ENCODE measurements at regions not wholly inside any gene's neighbourhood (a gene's known extent, or its start where the extent isn't known, plus 50 kb on each side); places are given as distances from the start of the nearest gene placed in this dataset.
"Not testable (repeated sequence)": the region's sequence is repeated elsewhere in the genome, so short reads cannot be mapped to it uniquely, and the experiment has no call there.

GRCh38 chrX:40373025-40373424, 207.7 kb upstream of the ATP6AP2 start:
- WGBS, 2 donors (ENCODE audit: low coverage in 1 of 2): 88 to 90% methylated on average over 1 to 4 of the region's 4 CpGs
- intact Hi-C loops (cut with DNase I; ENCODE audit: low total_unique reads): no loop called here
- H3K27me3 ChIP-seq: no peaks in the 10 kb centered on the region
- H3K4me3 ChIP-seq: no peak overlapping the region
- no peak for DNase-seq
- in situ Hi-C loops (cut with MboI; ENCODE audit: low pct_ligation_motif_present in 1 of 4, low pct_unique_long_range_greater_than_20kb in 1 of 4, low sequenced_read_pairs in 3 of 4): no loop called here
- no peak for TF ChIP-seq EP300 (IDR thresholded peaks at IDR 0.05; ENCODE audit: low read depth)
- no peak for TF ChIP-seq POLR2AphosphoS5 (IDR thresholded peaks at IDR 0.05)
- no peak for TF ChIP-seq POLR2A (IDR thresholded peaks at IDR 0.05)
- TF ChIP-seq CTCF (IDR thresholded peaks at IDR 0.05): no peak
- no peaks in the 10 kb centered on the region for H3K36me3 ChIP-seq
- no peaks in the 10 kb centered on the region for H3K9me3 ChIP-seq
- no peaks in the 10 kb centered on the region for H3K4me1 ChIP-seq
- no peak overlapping the region for H3K27ac ChIP-seq

GRCh38 chrX:40371376-40371775, 209.4 kb upstream of the ATP6AP2 start:
- no peak for TF ChIP-seq EP300 (IDR thresholded peaks at IDR 0.05; ENCODE audit: low read depth)
- no peak for TF ChIP-seq POLR2AphosphoS5 (IDR thresholded peaks at IDR 0.05)
- 66% methylated on average over 6 of the region's 6 CpGs; no CpG with 5 or more reads in 1 of the 2 donors for WGBS, 2 donors (ENCODE audit: low coverage in 1 of 2)
- intact Hi-C loops (cut with DNase I; ENCODE audit: low total_unique reads) (no loop called here), in situ Hi-C loops (cut with MboI; ENCODE audit: low pct_ligation_motif_present in 1 of 4, low pct_unique_long_range_greater_than_20kb in 1 of 4, low sequenced_read_pairs in 3 of 4) (no loop called here)
- H3K36me3 ChIP-seq: no peaks in the 10 kb centered on the region
- no peak for DNase-seq
- no peaks in the 10 kb centered on the region for H3K9me3 ChIP-seq
- no peak overlapping the region for H3K4me3 ChIP-seq
- no peak overlapping the region for H3K27ac ChIP-seq
- no peaks in the 10 kb centered on the region for H3K4me1 ChIP-seq
- H3K27me3 ChIP-seq: no peaks in the 10 kb centered on the region

- TF ChIP-seq POLR2AphosphoS5 (IDR thresholded peaks at IDR 0.05): no peak
- no peak for TF ChIP-seq EP300 (IDR thresholded peaks at IDR 0.05; ENCODE audit: low read depth)
- TF ChIP-seq POLR2A (IDR thresholded peaks at IDR 0.05): no peak
- TF ChIP-seq CTCF (IDR thresholded peaks at IDR 0.05): no peak
- intact Hi-C loops (cut with DNase I; ENCODE audit: low total_unique reads): no loop called here
These were observed 212.1 kb upstream of the ATP6AP2 start for GRCh38 chrX:40368611-40369061.

GRCh38 chrX:40366661-40367060, 214.1 kb upstream of the ATP6AP2 start:
- H3K4me3 ChIP-seq: no peak overlapping the region
- in situ Hi-C loops (cut with MboI; ENCODE audit: low pct_ligation_motif_present in 1 of 4, low pct_unique_long_range_greater_than_20kb in 1 of 4, low sequenced_read_pairs in 3 of 4): no loop called here
- intact Hi-C loops (cut with DNase I; ENCODE audit: low total_unique reads): no loop called here
- no peaks in the 10 kb centered on the region for H3K36me3 ChIP-seq
- TF ChIP-seq POLR2A (IDR thresholded peaks at IDR 0.05) (no peak), POLR2AphosphoS5 (IDR thresholded peaks at IDR 0.05) (no peak), EP300 (IDR thresholded peaks at IDR 0.05; ENCODE audit: low read depth) (no peak), CTCF (IDR thresholded peaks at IDR 0.05) (no peak)
- H3K9me3 ChIP-seq: no peaks in the 10 kb centered on the region
- no peak for DNase-seq
- WGBS, 2 donors (ENCODE audit: low coverage in 1 of 2): 88% methylated on average over 3 of the region's 3 CpGs; no CpG with 5 or more reads in 1 of the 2 donors
- H3K27ac ChIP-seq: no peak overlapping the region
- H3K4me1 ChIP-seq: no peaks in the 10 kb centered on the region
- H3K27me3 ChIP-seq: no peaks in the 10 kb centered on the region

More at GRCh38 chrX:40368611-40369061, 212.1 kb upstream of the ATP6AP2 start:
- Histone ChIP-seq H3K27ac (no peak overlapping the region), H3K4me1 (no peaks in the 10 kb centered on the region), H3K27me3 (no peaks in the 10 kb centered on the region), H3K9me3 (no peaks in the 10 kb centered on the region), H3K36me3 (no peaks in the 10 kb centered on the region), H3K4me3 (no peak overlapping the region)
- no peak for DNase-seq
- in situ Hi-C loops (cut with MboI; ENCODE audit: low pct_ligation_motif_present in 1 of 4, low pct_unique_long_range_greater_than_20kb in 1 of 4, low sequenced_read_pairs in 3 of 4): no loop called here
- WGBS, 2 donors (ENCODE audit: low coverage in 1 of 2): 64% methylated on average over 6 of the region's 6 CpGs; no CpG with 5 or more reads in 1 of the 2 donors

GRCh38 chrX:40362291-40362690, 218.5 kb upstream of the ATP6AP2 start:
- H3K27me3 ChIP-seq; H3K27ac ChIP-seq; intact Hi-C loops (cut with DNase I; ENCODE audit: low total_unique reads); in situ Hi-C loops (cut with MboI; ENCODE audit: low pct_ligation_motif_present in 1 of 4, low pct_unique_long_range_greater_than_20kb in 1 of 4, low sequenced_read_pairs in 3 of 4); DNase-seq; H3K4me3 ChIP-seq; H3K4me1 ChIP-seq; H3K9me3 ChIP-seq; H3K36me3 ChIP-seq: not testable (repeated sequence)
- WGBS, 2 donors (ENCODE audit: low coverage in 1 of 2): 89% methylated on average over 14 of the region's 14 CpGs; no CpG with 5 or more reads in 1 of the 2 donors

Measured in transverse colon (tissue), 4 donors.